ENCODE measurements at regions not wholly inside any gene's neighbourhood (a gene's known extent, or its start where the extent isn't known, plus 50 kb on each side); places are given as distances from the start of the nearest gene placed in this dataset.

GRCh38 chr2:42864222-42864621 is 71.8 kb upstream of the HAAO start:
- Histone ChIP-seq H4K20me1 (ENCODE audit: insufficient read depth) (no peaks in the 10 kb centered on the region), H3K27me3 (ENCODE audit: insufficient read depth, low read length) (no peaks in the 10 kb centered on the region), H3K4me3 (replicated peaks in 1 of 2; ENCODE audit: low read depth in 1 of 2, low read length in 2 of 2) (no peak overlapping the region), H3K9me2 (ENCODE audit: insufficient read depth) (no peaks in the 10 kb centered on the region), H3K36me3 (ENCODE audit: control insufficient read depth in 1 of 2, insufficient read depth in 2 of 2, low read length in 2 of 2) (no peaks in the 10 kb centered on the region), H3K4me1 (ENCODE audit: control insufficient read depth in 1 of 2, insufficient read depth in 2 of 2, low read length in 2 of 2) (no peaks in the 10 kb centered on the region), H3K4me2 (ENCODE audit: low read length) (no peak overlapping the region), H3K9me3 (ENCODE audit: control insufficient read depth in 1 of 2, insufficient read depth in 1 of 2, low read depth in 1 of 2, low read length in 2 of 2) (peaks cover 4 to 7% of the 10 kb centered on the region in 2 experiments; a peak in 3 of 4 replicates), H2AFZ (ENCODE audit: low read depth, low read length, poor library complexity, severe bottlenecking) (no peak overlapping the region), H3K27ac (ENCODE audit: low read depth, low read length) (no peak overlapping the region), H3K79me2 (ENCODE audit: insufficient read depth, low read length) (no peaks in the 10 kb centered on the region), H3K9ac (ENCODE audit: low read length) (no peak overlapping the region)
- no peak for DNase-seq (ENCODE audit: low read depth, low spot score)
- no peak for TF ChIP-seq EZH2phosphoT487 (IDR thresholded peaks at IDR 0.05; ENCODE audit: borderline replicate concordance)
- no peak for TF ChIP-seq SIN3A (IDR thresholded peaks at IDR 0.05; ENCODE audit: low read depth)
- no peak for TF ChIP-seq ELF1 (IDR thresholded peaks at IDR 0.05; ENCODE audit: borderline replicate concordance, low read depth)
- no peak for TF ChIP-seq ZFX (IDR thresholded peaks at IDR 0.05)
- TF ChIP-seq ZNF274 (IDR thresholded peaks at IDR 0.05; ENCODE audit: low read depth, low read length), result no peak
- TF ChIP-seq REST (IDR thresholded peaks at IDR 0.05; ENCODE audit: low read depth), result no peak
- no peak for TF ChIP-seq JUND (IDR thresholded peaks at IDR 0.05)
- ChIA-PET CTCF (no interaction called here), RAD21 (ENCODE audit: low non-redundant PET in 1 of 2, low total read pairs in 2 of 2, uncharacterized antibody in 2 of 2, unreplicated experiment in 2 of 2) (no interaction called here), POLR2A (no interaction called here)
- ATAC-seq, result no peak
- BruUV-seq (replicated peaks), result no TSS peak
- intact Hi-C loops (cut with micrococcal nuclease), result no loop called here

- Histone ChIP-seq H3K27ac (ENCODE audit: low read depth, low read length) (no peak overlapping the region), H2AFZ (ENCODE audit: low read depth, low read length, poor library complexity, severe bottlenecking) (no peak overlapping the region), H3K4me1 (ENCODE audit: control insufficient read depth in 1 of 2, insufficient read depth in 2 of 2, low read length in 2 of 2) (no peaks in the 10 kb centered on the region), H3K9ac (ENCODE audit: low read length) (no peak overlapping the region), H3K27me3 (ENCODE audit: insufficient read depth, low read length) (no peaks in the 10 kb centered on the region), H3K4me2 (ENCODE audit: low read length) (no peak overlapping the region), H3K79me2 (ENCODE audit: insufficient read depth, low read length) (no peaks in the 10 kb centered on the region), H3K9me2 (ENCODE audit: insufficient read depth) (no peaks in the 10 kb centered on the region), H4K20me1 (ENCODE audit: insufficient read depth) (no peaks in the 10 kb centered on the region), H3K9me3 (ENCODE audit: control insufficient read depth in 1 of 2, insufficient read depth in 1 of 2, low read depth in 1 of 2, low read length in 2 of 2) (peaks cover 0 to 4% of the 10 kb centered on the region in 2 experiments; a peak in 2 of 4 replicates), H3K36me3 (ENCODE audit: control insufficient read depth in 1 of 2, insufficient read depth in 2 of 2, low read length in 2 of 2) (no peaks in the 10 kb centered on the region), H3K4me3 (replicated peaks in 1 of 2; ENCODE audit: low read depth in 1 of 2, low read length in 2 of 2) (no peak overlapping the region)
- intact Hi-C loops (cut with micrococcal nuclease), result no loop called here
- CTCF ChIA-PET, result no interaction called here
- RAD21 ChIA-PET (ENCODE audit: low non-redundant PET in 1 of 2, low total read pairs in 2 of 2, uncharacterized antibody in 2 of 2, unreplicated experiment in 2 of 2), result no interaction called here
- DNase-seq (ENCODE audit: low read depth, low spot score) (no peak), ATAC-seq (no peak)
- POLR2A ChIA-PET, result no interaction called here
- BruUV-seq (replicated peaks), result no TSS peak
- no peak for TF ChIP-seq ATF3 (IDR thresholded peaks at IDR 0.05)
- TF ChIP-seq ZBTB33 (IDR thresholded peaks at IDR 0.05; ENCODE audit: extremely low read depth, insufficient replicate concordance, low read length), result no peak
- no peak for TF ChIP-seq EZH2 (IDR thresholded peaks at IDR 0.05)
- TF ChIP-seq ELF1 (IDR thresholded peaks at IDR 0.05; ENCODE audit: borderline replicate concordance, low read depth), result no peak
- TF ChIP-seq MAX (IDR thresholded peaks at IDR 0.05), result no peak
- TF ChIP-seq, protein P1, sequence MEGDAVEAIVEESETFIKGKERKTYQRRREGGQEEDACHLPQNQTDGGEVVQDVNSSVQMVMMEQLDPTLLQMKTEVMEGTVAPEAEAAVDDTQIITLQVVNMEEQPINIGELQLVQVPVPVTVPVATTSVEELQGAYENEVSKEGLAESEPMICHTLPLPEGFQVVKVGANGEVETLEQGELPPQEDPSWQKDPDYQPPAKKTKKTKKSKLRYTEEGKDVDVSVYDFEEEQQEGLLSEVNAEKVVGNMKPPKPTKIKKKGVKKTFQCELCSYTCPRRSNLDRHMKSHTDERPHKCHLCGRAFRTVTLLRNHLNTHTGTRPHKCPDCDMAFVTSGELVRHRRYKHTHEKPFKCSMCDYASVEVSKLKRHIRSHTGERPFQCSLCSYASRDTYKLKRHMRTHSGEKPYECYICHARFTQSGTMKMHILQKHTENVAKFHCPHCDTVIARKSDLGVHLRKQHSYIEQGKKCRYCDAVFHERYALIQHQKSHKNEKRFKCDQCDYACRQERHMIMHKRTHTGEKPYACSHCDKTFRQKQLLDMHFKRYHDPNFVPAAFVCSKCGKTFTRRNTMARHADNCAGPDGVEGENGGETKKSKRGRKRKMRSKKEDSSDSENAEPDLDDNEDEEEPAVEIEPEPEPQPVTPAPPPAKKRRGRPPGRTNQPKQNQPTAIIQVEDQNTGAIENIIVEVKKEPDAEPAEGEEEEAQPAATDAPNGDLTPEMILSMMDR (IDR thresholded peaks at IDR 0.05 in 2 of 3, conservative IDR thresholded peaks at IDR 0.05 in 1 of 3; ENCODE audit: borderline replicate concordance in 1 of 3, insufficient read depth in 1 of 3, low read depth in 2 of 3, low read length in 2 of 3), result no peak
- no peak for TF ChIP-seq SIN3A (IDR thresholded peaks at IDR 0.05; ENCODE audit: low read depth)
- TF ChIP-seq SRF (IDR thresholded peaks at IDR 0.05; ENCODE audit: low read depth), result no peak
- TF ChIP-seq EGR1 (IDR thresholded peaks at IDR 0.05; ENCODE audit: low read depth), result no peak
Measured at GRCh38 chr2:42863751-42864150, 71.4 kb upstream of the HAAO start.
